Mucosa of gallbladder (tissue), 1 donor: ENCODE measurements at regions not wholly inside any gene's neighbourhood (a gene's known extent, or its start where the extent isn't known, plus 50 kb on each side); places are given as distances from the start of the nearest gene placed in this dataset.

Experiments used
- DNase-seq: peaks from one replicate; pipeline ENCODE4 v3.0.0-alpha.2; 2020; ENCODE audit warnings: low spot score
- donor health status: DM: no; HTN: no; CAD: no.

GRCh38 chr9:74205056-74205455 lies 292.1 kb upstream of the RORB start:
- DNase-seq, result no peak

- DNase-seq, result no peak
Measured at GRCh38 chr9:74218385-74219063, 278.6 kb upstream of the RORB start.

GRCh38 chr9:74220327-74220726 lies 276.8 kb upstream of the RORB start:
- DNase-seq, result no peak

- DNase-seq, result no peak
Measured at GRCh38 chr9:74236857-74237256, 260.3 kb upstream of the RORB start.

GRCh38 chr9:74245866-74246497 lies 251.2 kb upstream of the RORB start:
- no peak for DNase-seq

GRCh38 chr9:74255489-74255984 lies 241.6 kb upstream of the RORB start:
- DNase-seq, result no peak

GRCh38 chr9:74275872-74276508 lies 221.1 kb upstream of the RORB start:
- no peak for DNase-seq

- no peak for DNase-seq
Measured at GRCh38 chr9:74277532-74277931, 219.6 kb upstream of the RORB start.

GRCh38 chr9:74281674-74282073 lies 215.5 kb upstream of the RORB start:
- no peak for DNase-seq

- DNase-seq, result no peak
Measured at GRCh38 chr9:74282526-74283253, 214.4 kb upstream of the RORB start.

GRCh38 chr9:74284581-74285450 lies 212.3 kb upstream of the RORB start:
- DNase-seq, result no peak

- no peak for DNase-seq
Measured at GRCh38 chr9:74293479-74293878, 203.7 kb upstream of the RORB start.

GRCh38 chr9:74303945-74304344 lies 193.2 kb upstream of the RORB start:
- no peak for DNase-seq

- no peak for DNase-seq
Measured at GRCh38 chr9:74304598-74304997, 192.5 kb upstream of the RORB start.

GRCh38 chr9:74309654-74310053 lies 187.5 kb upstream of the RORB start:
- DNase-seq, result no peak

- no peak for DNase-seq
Measured at GRCh38 chr9:74317235-74317634, 179.9 kb upstream of the RORB start.

GRCh38 chr9:74321396-74321795 lies 175.7 kb upstream of the RORB start:
- DNase-seq, result no peak

GRCh38 chr9:74322661-74323314 lies 174.3 kb upstream of the RORB start:
- no peak for DNase-seq

- no peak for DNase-seq
Measured at GRCh38 chr9:74330487-74331214, 166.5 kb upstream of the RORB start.

- DNase-seq, result no peak
Measured at GRCh38 chr9:74331607-74332006, 165.5 kb upstream of the RORB start.
